ENCODE measurements at regions not wholly inside any gene's neighbourhood (a gene's known extent, or its start where the extent isn't known, plus 50 kb on each side); places are given as distances from the start of the nearest gene placed in this dataset.

- no peak for TF ChIP-seq POLR2AphosphoS5 (IDR thresholded peaks at IDR 0.05)
- TF ChIP-seq, protein P1, sequence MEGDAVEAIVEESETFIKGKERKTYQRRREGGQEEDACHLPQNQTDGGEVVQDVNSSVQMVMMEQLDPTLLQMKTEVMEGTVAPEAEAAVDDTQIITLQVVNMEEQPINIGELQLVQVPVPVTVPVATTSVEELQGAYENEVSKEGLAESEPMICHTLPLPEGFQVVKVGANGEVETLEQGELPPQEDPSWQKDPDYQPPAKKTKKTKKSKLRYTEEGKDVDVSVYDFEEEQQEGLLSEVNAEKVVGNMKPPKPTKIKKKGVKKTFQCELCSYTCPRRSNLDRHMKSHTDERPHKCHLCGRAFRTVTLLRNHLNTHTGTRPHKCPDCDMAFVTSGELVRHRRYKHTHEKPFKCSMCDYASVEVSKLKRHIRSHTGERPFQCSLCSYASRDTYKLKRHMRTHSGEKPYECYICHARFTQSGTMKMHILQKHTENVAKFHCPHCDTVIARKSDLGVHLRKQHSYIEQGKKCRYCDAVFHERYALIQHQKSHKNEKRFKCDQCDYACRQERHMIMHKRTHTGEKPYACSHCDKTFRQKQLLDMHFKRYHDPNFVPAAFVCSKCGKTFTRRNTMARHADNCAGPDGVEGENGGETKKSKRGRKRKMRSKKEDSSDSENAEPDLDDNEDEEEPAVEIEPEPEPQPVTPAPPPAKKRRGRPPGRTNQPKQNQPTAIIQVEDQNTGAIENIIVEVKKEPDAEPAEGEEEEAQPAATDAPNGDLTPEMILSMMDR (IDR thresholded peaks at IDR 0.05): no peak
- no peak for TF ChIP-seq EP300 (IDR thresholded peaks at IDR 0.05)
These were observed 268.6 kb downstream of the SETD4 start for GRCh38 chr21:35791541-35792325.

All from suprapubic skin (tissue), 4 donors.